C1 segment of cervical spinal cord (tissue), 14 donors: ENCODE measurements at regions not wholly inside any gene's neighbourhood (a gene's known extent, or its start where the extent isn't known, plus 50 kb on each side); places are given as distances from the start of the nearest gene placed in this dataset.

Experiments used
- DNase-seq, 14 donors: peaks; one replicate each; lab custom pipeline; 2025; lab: John Stamatoyannopoulos, UW

DNA sequence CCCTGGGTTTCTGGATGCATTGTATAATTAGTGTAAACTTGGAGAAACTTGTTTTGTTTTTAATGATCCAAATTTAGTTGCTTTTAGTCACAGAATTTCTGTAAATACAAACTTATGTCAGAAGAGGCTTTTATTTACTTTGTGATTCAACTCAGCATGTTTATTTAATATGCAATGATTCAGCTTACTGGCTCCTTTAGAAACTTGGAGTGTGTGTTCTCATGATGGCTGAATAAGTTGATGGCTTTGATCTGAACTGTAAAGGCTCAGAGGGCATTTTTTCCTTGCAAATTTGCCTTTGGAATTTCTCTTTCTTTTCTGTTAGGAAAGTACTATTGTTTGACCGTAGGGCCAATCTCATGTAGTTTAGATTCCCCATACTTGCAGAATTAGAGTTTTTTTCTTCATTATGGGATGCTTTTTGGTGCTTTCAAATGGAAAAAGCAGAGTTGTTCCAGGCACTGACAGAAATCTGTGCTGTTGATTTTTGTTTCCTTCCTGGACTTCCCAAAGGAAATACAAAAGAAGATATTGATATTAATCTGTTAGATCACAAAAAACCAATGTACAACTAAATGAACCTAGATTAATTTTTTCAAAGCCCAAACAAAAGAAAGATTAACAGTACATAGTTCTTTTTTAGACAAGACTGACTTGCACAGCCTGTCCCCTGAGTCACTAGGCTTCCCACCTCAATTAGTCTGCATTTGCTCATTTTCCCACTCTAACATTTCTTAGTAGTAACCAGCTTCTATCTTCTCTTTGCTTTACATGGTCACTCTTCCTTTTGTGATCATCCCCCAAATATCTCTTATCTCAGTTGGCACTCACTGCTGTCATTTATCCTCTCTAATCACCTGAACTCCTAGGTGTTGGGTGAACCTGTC is 96.8 kb upstream of the AGR3 start:
- DNase-seq: no peak

DNA sequence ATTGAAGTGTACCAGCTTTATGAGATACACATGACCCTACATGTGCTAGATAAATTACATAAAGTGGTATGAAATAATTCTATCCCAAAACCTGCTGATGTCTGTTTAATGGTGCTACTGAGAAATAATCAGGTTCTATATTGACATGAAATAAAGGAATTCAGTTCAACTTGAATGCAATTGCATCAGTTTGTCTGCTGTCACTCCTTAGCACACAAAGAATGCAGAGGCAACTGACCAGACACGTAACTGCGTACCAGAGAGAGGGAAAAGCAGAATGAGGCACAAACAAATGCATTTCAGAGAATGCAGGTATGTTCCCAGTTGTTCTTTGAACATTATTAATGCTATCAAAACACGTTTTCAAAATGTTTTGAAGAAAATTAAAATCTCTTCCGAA is 98.8 kb upstream of the AGR3 start:
- no peak for DNase-seq

DNA sequence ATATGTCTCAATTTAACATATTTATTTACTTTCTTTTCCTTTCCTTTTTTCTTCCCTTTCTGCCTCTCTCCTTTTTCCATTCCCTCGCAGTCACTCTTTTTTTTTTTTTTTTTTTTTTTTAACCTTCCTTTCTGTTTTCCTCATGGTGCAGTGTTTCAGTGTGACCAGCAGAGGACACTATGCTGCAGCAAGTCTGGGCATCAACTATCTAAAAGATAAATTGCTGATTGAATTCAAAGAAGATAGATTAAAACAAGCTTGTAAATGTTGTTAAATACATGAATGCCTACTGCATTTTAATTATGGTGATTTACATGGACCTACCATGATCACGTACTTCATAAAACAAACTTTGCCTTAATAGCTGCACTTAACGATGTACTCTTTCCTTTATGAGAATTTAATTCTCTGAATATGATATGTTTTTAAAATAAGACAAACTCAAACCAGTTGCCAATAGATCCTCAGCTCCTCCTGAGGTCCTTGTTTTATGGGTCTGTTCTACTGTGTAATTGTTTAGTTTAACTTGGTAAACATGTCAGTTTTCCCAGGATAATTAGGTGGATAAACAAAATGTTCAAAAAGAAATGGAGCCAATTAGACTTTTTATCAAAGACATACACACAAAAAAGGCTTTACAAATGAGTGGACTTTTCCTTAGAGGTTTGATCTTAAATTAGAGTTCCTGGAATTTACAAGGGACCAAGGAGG is 101.0 kb upstream of the AGR3 start:
- peak in 1 of 14 donors; percentile 7 for DNase-seq

DNA sequence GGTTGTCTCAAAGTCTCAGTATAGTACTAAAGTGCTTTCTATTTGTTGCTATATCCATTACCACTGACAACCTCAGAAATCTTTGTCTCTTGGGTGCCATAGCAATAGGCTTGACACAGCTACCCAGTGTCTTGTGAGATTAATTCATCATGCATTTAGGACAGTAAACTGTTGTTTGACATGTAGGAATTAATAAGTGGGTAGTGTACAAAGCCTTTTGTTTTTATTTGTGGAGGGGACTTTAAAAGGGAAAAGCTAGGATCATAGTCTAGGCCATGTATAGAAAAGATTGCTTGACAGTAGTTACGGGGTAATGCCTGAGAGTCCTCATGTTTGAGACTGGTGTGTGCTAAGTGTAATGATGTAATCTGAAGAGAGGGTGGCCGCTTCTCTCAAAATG is 102.6 kb upstream of the AGR3 start:
- DNase-seq: no peak

DNA sequence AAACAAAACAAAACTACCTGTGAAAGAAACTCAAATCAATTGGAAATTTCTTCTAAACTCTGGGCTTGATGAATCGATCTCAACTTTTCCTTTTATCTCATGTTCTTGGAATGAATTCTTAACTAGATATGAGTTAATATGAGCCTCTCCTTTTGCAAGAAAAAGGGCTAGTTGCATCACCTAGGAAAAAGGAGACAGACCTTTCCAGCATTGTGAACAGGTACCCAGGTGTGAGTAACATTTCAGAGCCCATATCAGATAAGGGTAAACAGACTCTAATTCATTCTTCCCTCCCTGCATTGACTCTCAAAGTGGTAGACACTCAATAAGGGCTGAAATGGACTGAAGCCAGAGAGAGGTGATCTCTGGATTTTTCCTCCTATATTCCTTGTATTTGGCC is 103.8 kb upstream of the AGR3 start:
- no peak for DNase-seq

DNA sequence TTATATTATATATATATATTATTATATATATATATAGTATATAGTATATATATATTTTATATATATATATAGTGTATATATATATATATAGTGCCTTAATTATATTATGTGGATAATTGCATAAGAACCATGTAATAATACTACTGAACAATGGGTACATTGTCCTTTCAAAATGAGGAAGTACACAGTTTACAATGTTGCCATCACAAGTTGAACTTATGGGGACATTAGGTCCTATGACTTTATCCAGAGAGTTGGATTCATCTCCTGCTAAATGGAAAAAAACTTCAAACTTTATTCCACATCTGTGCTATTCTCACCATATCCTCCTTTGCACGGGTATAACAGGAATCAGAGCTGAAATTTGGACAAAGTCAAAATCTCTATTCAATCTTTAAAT is 105.0 kb upstream of the AGR3 start:
- no peak for DNase-seq

DNA sequence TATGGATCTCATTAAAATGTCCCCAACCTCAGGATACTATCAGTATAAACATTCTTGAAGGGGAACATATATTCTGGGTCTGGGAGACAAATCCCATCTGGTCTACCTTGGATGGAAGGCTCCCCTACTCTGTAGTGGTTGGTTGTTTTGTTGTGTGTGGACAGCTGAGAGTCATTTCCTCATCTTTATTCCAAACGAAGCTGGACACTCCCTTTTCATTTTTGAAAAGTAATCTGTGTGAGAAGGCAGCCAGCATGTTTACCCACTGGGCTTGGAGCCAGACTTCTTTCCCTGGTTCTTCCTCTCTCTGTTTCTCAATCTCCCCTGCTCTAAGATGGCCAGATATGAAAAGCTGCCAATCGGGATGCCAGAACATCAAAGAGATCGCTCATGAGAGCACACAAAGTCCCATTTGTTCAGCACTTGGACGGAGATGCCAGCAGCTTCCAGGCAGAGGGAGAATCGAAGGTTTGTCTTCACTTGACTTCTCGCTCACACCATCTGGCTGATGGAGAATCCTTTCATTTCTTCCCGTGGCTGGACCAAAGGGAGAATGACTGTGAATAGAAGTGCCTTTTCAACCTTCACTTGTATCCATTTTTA is 108.1 kb upstream of the AGR3 start:
- DNase-seq: peak in 12 of 14 donors; percentile 7 to 87 (median 66)

DNA sequence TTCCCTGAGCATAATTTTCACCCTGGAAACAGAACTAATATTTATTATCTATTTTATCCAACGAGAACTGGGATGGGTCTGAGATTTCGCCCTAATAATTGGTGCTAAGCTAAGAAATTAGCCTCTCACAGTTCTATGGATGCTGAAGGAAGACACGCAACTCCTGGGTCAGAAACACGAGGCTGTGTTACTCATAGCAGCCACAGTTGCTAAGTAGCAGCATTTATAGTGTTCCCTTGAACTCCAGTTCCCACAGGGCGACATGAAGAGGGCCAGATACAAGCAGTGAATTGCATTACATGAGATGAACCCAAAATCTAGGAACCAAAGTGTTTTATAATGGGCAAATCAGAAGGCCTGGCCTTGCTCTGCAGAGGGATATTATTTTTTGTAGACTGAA is 109.8 kb upstream of the AGR3 start:
- DNase-seq: no peak

DNA sequence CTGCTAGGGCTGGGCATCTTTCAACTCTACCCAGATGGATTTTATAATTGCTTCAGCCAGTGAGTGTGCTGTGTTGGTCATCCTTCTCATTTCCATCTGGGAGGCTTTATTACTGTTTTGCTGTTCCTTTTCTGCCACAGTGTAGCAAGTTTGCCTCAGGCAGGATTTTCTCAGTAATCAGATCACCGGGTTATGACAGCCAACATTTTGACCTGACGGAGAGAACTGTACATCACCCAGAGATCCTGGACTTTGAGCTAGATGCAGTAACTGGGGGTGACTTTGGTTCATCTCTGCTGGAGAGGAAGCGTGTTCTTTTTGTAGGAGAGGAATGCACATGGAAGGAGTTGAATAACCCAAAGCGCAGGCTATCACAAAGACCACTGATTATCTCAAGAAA is 111.8 kb upstream of the AGR3 start:
- DNase-seq: no peak

DNA sequence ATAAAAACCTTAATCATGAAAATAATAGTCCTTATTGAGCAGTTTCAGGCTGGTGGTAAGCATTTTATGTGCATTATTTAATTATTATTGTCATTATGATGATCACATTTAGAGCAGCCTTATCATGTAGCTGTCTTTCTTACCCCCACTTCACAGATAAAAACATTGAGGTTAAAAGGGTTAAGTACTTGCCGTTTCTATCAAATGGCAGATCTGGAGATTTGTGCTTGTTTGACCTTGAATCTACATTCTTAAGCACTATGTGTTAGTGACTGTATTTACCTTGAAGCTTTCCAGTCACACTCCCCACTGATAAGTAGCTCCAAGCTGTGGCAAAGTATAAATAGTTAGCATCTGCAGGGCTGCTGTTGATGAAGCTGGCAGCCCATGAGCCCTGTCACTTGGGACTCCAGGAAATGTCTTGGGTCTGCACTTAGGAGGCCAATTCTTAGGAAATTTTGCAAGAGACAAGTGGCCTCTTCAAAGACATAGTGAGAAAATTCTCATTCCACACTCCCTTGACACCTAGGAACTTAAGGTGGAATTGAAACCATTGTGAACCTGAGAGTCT is 116.8 kb upstream of the AGR3 start:
- no peak for DNase-seq

DNA sequence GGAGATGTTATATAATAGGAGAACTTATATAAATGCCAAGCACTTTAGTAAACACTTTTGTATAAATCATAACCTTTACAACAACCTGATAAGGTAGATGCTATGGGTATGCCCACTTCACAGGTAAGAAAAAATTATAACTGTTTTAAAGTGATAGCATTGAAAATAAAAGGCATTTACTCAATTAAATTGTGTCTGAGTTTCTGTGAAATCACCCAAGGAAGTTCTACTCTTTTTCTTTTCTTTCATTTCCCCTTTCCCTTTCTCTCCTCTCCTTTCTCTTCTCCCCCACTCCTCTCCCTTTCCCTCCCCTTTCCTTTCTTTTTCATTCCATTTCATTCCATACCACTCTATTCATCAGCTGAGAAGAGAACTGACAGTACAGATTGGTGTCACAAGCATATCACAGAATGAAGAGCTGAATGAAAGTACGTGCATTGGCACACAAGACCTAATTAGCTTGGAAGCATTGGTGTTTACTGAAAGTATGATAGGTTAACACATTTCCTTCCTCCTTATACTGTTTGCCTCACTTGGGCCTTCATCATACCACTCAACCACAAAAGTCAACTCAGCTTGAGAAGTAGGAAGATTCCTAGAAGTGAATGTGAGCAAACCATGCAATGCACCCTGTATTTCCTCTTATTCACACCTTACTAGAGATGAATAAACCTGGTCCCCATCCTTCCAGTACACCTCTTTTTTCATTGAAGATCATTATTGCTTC is 117.9 kb upstream of the AGR3 start:
- DNase-seq: no peak

DNA sequence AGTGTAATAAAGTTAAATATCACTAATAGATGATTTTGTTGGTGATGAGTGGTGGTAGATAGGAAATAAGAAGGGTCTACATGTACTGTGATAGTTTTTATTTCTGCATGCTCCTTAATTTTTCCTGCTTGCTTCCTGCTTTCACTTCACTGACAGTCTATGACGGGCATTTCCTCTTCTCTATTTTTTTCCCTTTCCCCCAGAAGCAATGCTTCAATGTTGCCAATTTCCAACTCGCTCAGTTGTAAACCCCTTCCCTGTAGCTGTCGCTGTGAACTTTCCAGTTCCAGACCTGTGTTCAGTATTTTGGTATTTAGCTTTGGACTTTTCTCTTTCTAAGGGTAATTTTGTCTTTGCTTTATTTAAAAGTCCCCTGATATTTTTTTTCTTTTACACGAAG is 123.5 kb upstream of the AGR3 start:
- DNase-seq: no peak

DNA sequence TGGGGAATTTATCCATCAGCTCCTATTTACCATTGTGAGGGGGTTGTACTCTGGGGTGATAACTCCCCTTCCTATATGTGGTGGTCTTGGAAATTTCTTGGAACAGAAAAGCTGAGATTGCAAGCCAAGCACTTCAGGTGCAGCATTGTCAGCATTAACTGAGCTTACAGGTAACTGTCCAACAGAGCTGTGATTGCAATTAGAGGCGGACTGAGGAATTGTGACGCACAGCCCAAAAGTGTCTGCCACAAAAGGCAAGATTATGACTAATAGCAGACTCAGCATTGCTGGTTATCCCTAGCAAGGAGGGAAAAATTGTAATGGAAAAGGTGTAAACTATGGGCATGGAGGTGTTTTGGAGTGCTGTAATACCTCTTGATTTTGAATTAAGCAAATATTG is 126.1 kb upstream of the AGR3 start:
- no peak for DNase-seq

DNA sequence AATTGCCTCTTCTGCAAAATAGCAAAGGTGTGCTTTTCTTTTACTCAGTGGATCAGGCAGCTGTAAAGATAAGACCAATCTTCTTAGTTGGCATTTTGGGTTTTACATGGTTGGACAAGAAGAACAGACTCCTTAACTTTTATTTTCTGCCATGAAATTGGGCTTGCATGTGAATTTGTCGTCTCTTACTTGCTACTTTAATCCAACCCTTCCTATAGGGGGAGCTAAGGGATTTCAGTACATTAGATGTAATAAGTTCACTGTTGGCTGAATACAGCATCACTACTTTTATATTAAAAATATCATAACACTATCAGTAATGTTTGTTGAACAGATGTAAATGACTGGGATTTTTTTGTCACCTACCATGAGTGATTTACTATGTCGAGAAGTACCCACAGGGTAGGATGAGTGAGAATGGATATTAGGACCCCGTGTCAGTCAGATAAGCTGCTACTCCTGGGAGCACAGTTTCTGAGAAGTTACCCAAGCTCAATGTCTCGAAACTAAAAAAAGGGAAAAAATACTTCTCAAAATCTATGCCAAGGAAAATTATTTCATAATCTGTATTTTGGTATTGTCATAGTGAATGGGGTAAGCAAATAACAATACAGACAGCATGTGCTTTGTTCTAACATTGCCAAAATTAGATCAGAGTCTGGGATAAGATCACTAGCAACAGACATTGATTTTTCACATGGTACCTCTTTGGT is 127.4 kb upstream of the AGR3 start:
- no peak for DNase-seq

DNA sequence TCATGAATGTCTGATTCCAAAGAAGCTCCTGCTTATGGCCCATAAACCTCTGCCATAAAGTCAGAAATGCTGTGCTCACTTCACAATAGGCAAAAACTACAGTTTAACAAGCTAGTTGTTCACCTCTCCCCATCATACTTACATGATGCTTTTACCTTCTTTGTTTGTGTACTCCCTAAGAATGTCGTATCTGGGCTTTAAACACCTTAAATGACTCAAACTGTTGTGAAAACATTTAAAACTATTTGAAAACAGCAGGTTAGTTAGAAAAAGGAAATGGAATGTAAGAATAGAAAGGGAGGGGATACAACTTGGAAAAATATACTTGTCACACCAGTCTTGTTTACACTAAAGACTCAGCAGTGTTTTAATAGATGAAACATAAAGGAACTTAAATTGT is 128.2 kb upstream of the AGR3 start:
- DNase-seq: no peak

DNA sequence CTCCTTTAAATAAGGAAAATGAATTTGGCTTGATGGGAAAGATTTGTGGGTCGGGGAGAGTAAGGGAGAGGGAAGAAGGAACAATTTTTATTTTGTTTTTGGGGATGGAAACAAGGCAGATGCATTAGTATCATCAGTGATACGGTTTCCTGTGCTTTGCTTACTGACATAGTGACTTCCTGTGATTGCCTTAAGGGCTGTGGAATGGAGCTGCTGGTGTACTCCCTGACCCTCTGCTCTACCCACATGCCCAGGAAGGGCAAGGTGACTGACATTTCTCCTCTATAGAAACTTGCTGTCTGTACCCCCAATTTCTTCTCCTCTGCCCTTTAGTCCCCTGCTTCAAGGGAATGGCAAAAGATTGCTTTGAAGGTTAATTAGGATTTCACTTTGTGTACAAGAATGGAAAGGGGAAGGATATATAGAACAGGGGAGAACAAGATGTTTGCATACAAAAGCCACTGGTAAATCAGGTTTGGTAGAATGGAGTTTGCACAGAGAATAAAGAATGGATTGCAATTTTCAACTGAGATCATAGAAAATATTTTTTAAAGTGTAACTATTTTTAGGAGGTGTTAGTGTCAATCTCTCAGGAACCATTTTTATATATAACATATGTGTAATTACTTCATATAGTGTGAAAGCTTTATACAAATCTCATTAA is 129.0 kb upstream of the AGR3 start:
- no peak for DNase-seq

DNA sequence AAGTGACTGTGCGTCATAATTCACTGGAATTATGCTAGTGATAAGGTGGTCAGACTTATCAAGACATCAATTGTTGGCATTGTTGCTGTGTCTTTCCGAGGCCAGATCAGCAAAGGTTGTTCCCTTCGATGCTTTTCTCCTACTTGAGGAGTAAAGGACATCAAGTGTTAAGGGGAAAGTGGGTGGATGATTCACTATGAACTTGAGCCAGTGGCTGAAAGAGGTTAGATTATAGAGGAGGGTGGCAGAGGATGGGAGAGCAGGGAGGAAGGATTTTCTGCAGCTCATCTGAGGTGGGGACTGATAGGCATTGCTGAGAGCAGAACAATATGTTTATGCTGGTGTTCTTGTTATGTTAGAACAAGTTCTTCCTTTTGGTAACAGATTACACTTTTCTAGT is 131.4 kb upstream of the AGR3 start:
- DNase-seq: no peak

DNA sequence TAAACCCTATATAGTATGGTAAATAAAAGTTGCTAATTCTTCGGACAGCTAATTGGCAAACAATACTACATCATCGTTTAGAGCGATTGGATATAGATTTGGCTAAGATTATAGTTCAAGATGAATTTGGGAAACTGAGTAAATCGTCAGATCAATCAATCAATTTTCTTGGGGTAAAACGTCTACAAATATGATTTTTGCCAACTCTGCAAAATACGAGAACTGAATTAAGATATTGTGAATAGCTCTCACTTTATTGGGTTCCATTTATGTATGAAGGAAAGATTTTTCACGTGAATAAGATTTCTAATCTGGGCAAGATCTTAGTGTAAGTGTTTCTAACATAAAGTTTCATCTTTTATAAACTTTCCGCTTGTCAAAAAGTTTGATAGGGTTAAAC is 132.9 kb upstream of the AGR3 start:
- DNase-seq: no peak

DNA sequence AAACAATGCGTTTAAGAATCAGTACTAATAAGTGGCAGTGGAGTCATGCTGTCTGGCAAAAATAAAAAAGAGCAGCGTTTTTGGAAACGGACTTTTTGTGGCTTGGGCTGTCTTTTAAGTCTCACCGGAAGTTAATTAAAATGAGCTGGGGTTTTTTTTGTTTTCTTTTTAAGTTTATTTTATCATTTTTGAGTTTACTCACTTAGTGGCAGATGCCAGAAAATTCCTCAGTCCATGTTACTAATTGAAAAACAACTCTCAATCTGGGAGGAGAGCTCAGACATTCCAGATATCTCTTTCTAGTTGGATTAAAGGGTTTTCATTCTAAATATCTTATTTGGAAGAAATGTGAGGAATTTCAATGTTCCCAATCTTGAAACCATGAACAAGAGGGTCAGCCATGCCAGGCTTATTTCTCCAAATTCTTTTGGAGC is 133.8 kb upstream of the AGR3 start:
- DNase-seq: no peak

DNA sequence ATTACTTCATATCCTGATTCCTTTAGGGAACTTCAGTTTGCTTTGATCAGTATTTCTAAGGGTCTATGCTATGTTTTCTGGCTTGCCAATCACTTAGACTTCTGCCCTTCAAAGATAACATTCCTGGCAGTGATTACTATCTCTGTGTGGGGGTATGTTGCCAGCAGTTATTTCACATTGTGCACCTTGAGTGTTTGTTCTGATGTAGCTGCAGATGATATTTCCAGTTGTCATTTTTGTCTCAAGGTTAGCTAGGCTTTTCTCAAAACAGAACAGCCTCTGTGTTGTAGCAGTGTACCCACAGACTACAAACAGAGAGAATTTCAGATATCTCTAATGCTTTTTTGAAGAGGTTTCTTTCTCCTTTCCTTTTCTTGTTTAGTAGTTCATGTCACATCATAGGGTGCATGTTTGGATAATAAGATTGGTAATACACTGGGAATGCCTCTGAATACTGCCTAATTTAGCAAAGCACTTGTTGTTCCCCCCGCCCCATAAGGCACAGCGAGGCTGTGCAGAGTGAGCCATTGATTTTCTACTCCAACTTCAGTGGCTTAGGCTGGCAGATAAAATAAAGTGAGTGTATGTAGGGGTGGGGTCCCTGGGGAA is 134.7 kb upstream of the AGR3 start:
- no peak for DNase-seq
